ENCODE measurements at regions not wholly inside any gene's neighbourhood (a gene's known extent, or its start where the extent isn't known, plus 50 kb on each side); places are given as distances from the start of the nearest gene placed in this dataset.

GRCh38 chr2:120854014-120854620, 118.4 kb downstream of the GLI2 start:
- no peak for DNase-seq

- DNase-seq = no peak
Observed at GRCh38 chr2:120854766-120855530, 119.3 kb downstream of the GLI2 start.

GRCh38 chr2:120855855-120856405, 120.3 kb downstream of the GLI2 start:
- DNase-seq = no peak

GRCh38 chr2:120856421-120856862, 120.8 kb downstream of the GLI2 start:
- no peak for DNase-seq

- no peak for DNase-seq
Observed at GRCh38 chr2:120857422-120857821, 121.8 kb downstream of the GLI2 start.

GRCh38 chr2:120857931-120858330, 122.3 kb downstream of the GLI2 start:
- no peak for DNase-seq

GRCh38 chr2:120858361-120859106, 122.9 kb downstream of the GLI2 start:
- no peak for DNase-seq

GRCh38 chr2:120859128-120859527, 123.5 kb downstream of the GLI2 start:
- DNase-seq = no peak

- no peak for DNase-seq
Observed at GRCh38 chr2:120859814-120860578, 124.3 kb downstream of the GLI2 start.

GRCh38 chr2:120860579-120860922, 124.9 kb downstream of the GLI2 start:
- DNase-seq = no peak

- no peak for DNase-seq
Observed at GRCh38 chr2:120861191-120861575, 125.5 kb downstream of the GLI2 start.

- DNase-seq = no peak
Observed at GRCh38 chr2:120861576-120862191, 126.0 kb downstream of the GLI2 start.

- no peak for DNase-seq
Observed at GRCh38 chr2:120862201-120863060, 126.8 kb downstream of the GLI2 start.

GRCh38 chr2:120863146-120863545, 127.5 kb downstream of the GLI2 start:
- no peak for DNase-seq

GRCh38 chr2:120863661-120864320, 128.1 kb downstream of the GLI2 start:
- DNase-seq = no peak

GRCh38 chr2:120864981-120865380, 129.3 kb downstream of the GLI2 start:
- no peak for DNase-seq

GRCh38 chr2:120865656-120866055, 130.0 kb downstream of the GLI2 start:
- no peak for DNase-seq

- no peak for DNase-seq
Observed at GRCh38 chr2:120866071-120866470, 130.4 kb downstream of the GLI2 start.

GRCh38 chr2:120866483-120867140, 130.9 kb downstream of the GLI2 start:
- no peak for DNase-seq
